RPMI8226 (cell line): ENCODE measurements at regions not wholly inside any gene's neighbourhood (a gene's known extent, or its start where the extent isn't known, plus 50 kb on each side); places are given as distances from the start of the nearest gene placed in this dataset.
A peak's percentile ranks its signal among the peaks of the same experiment; 100 is the strongest.

Experiments
- DNase-seq: peaks from one replicate; pipeline ENCODE4 v3.0.0-alpha.2; 2015

- DNase-seq = no peak
These were observed 86.0 kb downstream of the MATN1 start for GRCh38 chr1:30637183-30637980.

- DNase-seq = no peak
These were observed 86.8 kb downstream of the MATN1 start for GRCh38 chr1:30636621-30637020.

GRCh38 chr1:30635391-30635975, 87.9 kb downstream of the MATN1 start:
- DNase-seq = no peak

- DNase-seq = no peak
These were observed 88.9 kb downstream of the MATN1 start for GRCh38 chr1:30634507-30634906.

- no peak for DNase-seq
These were observed 90.1 kb downstream of the MATN1 start for GRCh38 chr1:30633294-30633693.

- no peak for DNase-seq
These were observed 90.9 kb downstream of the MATN1 start for GRCh38 chr1:30632481-30632880.

GRCh38 chr1:30631700-30632099, 91.7 kb downstream of the MATN1 start:
- no peak for DNase-seq

GRCh38 chr1:30629501-30629900, 93.9 kb downstream of the MATN1 start:
- DNase-seq = no peak

GRCh38 chr1:30627994-30628393, 95.4 kb downstream of the MATN1 start:
- no peak for DNase-seq

GRCh38 chr1:30627206-30627605, 96.2 kb downstream of the MATN1 start:
- no peak for DNase-seq

- no peak for DNase-seq
These were observed 100.0 kb downstream of the MATN1 start for GRCh38 chr1:30623431-30623830.

GRCh38 chr1:30619619-30620018, 103.8 kb downstream of the MATN1 start:
- no peak for DNase-seq

GRCh38 chr1:30618335-30618747, 105.0 kb downstream of the MATN1 start:
- DNase-seq = no peak

- DNase-seq = no peak
These were observed 106.6 kb downstream of the MATN1 start for GRCh38 chr1:30616759-30617158.

- no peak for DNase-seq
These were observed 107.4 kb downstream of the MATN1 start for GRCh38 chr1:30615816-30616590.

GRCh38 chr1:30615076-30615795, 108.1 kb downstream of the MATN1 start:
- no peak for DNase-seq

GRCh38 chr1:30613188-30613587, 110.2 kb downstream of the MATN1 start:
- DNase-seq = no peak

- DNase-seq = peak; percentile 20
These were observed 110.8 kb downstream of the MATN1 start for GRCh38 chr1:30612536-30613065.

GRCh38 chr1:30611741-30612309, 111.6 kb downstream of the MATN1 start:
- peak; percentile 20 for DNase-seq

- no peak for DNase-seq
These were observed 112.5 kb downstream of the MATN1 start for GRCh38 chr1:30610917-30611316.

GRCh38 chr1:30609999-30610345, 113.4 kb downstream of the MATN1 start:
- DNase-seq = no peak

GRCh38 chr1:30609336-30609998, 113.9 kb downstream of the MATN1 start:
- DNase-seq = no peak
